Endothelial cell of umbilical vein (primary cell): ENCODE measurements at regions not wholly inside any gene's neighbourhood (a gene's known extent, or its start where the extent isn't known, plus 50 kb on each side); places are given as distances from the start of the nearest gene placed in this dataset.

ENCODE experiments used
- CTCF ChIP-seq, 2 donors: IDR thresholded peaks; 1 replicate in 1 of 2; 2 replicates in 1 of 2; pipeline ENCODE4 v1.5.1; 2011; ENCODE audit warnings: low read length in 2 of 2, mild to moderate bottlenecking in 2 of 2, moderate library complexity in 2 of 2, control low read depth in 1 of 2, inconsistent platforms in 1 of 2, low read depth in 1 of 2; ENCODE audit not compliant: insufficient read depth in 1 of 2; ENCODE audit errors: extremely low read depth in 1 of 2
- EZH2 ChIP-seq: IDR thresholded peaks from 2 replicates; pipeline ENCODE4 v1.6.1; 2012; ENCODE audit warnings: borderline replicate concordance, low read depth, mild to moderate bottlenecking, moderate library complexity, low read length, inconsistent platforms; ENCODE audit not compliant: severe bottlenecking
- JUN ChIP-seq: IDR thresholded peaks from 2 replicates; pipeline ENCODE4 v1.6.1; 2011; ENCODE audit warnings: borderline replicate concordance, low read depth; ENCODE audit not compliant: insufficient read length, insufficient read depth
- MAX ChIP-seq: IDR thresholded peaks from 2 replicates; pipeline ENCODE4 v1.6.1; 2011; ENCODE audit not compliant: insufficient read depth, insufficient read length
- MYC ChIP-seq: IDR thresholded peaks from one replicate; pipeline ENCODE4 v1.6.1; 2011; ENCODE audit warnings: mild to moderate bottlenecking, low read depth, low read length
- POLR2A ChIP-seq: IDR thresholded peaks from 2 replicates; pipeline ENCODE4 v1.6.1; 2012; ENCODE audit warnings: low read depth, mild to moderate bottlenecking, control low read depth, low read length
- POLR2AphosphoS5 ChIP-seq: IDR thresholded peaks from 2 replicates; pipeline ENCODE4 v1.6.1; 2012; ENCODE audit warnings: low read depth, mild to moderate bottlenecking, control low read depth, low read length, moderate library complexity; ENCODE audit not compliant: insufficient read depth

- TF ChIP-seq CTCF (IDR thresholded peaks at IDR 0.05; ENCODE audit: extremely low read depth in 1 of 2, insufficient read depth in 1 of 2, low read depth in 1 of 2, low read length in 2 of 2) (no peak), POLR2A (no peak), POLR2AphosphoS5 (no peak), MAX (no peak), EZH2 (no peak), JUN (no peak), MYC (no peak)
Observed at GRCh38 chr16:65745201-65745708, 621.2 kb upstream of the CDH5 start.
